ENCODE measurements at regions not wholly inside any gene's neighbourhood (a gene's known extent, or its start where the extent isn't known, plus 50 kb on each side); places are given as distances from the start of the nearest gene placed in this dataset.

- peaks cover 4% of the 10 kb centered on the region; the same call in 1 of the 2 replicates for H3K36me3 Mint-ChIP-seq
- peaks cover 13% of the 10 kb centered on the region for H3K9me3 Mint-ChIP-seq
- no peaks in the 10 kb centered on the region for H3K27me3 Mint-ChIP-seq (ENCODE audit: low read depth)
- H3K4me3 Mint-ChIP-seq: no peak overlapping the region
- ChIA-PET CTCF (no interaction called here), POLR2A (no interaction called here)
- H3K4me1 Mint-ChIP-seq: peaks cover 11% of the 10 kb centered on the region
- DNase-seq (ENCODE audit: low spot score) (no peak), ATAC-seq (no peak)
- TF ChIP-seq NR2C2 (CRISPR knock-in tag; IDR thresholded peaks at IDR 0.05) (no peak), IRF2 (CRISPR knock-in tag; IDR thresholded peaks at IDR 0.05; ENCODE audit: borderline replicate concordance, low read depth) (no peak), HMGA2 (CRISPR knock-in tag; IDR thresholded peaks at IDR 0.05) (no peak), ZNF317 (CRISPR knock-in tag; IDR thresholded peaks at IDR 0.05; ENCODE audit: borderline replicate concordance, low read depth) (no peak), ZNF671 (CRISPR knock-in tag; IDR thresholded peaks at IDR 0.05) (no peak), NR3C1 (CRISPR knock-in tag; conservative IDR thresholded peaks at IDR 0.05; ENCODE audit: low read depth) (no peak), ZNF425 (CRISPR knock-in tag; conservative IDR thresholded peaks at IDR 0.05) (no peak), PRRX2 (CRISPR knock-in tag; IDR thresholded peaks at IDR 0.05) (no peak), ATF1 (CRISPR knock-in tag; IDR thresholded peaks at IDR 0.05) (no peak), JAZF1 (CRISPR knock-in tag; IDR thresholded peaks at IDR 0.05) (no peak), CREM (CRISPR knock-in tag; IDR thresholded peaks at IDR 0.05) (no peak), TP53 (CRISPR knock-in tag; IDR thresholded peaks at IDR 0.05) (no peak), NFYB (CRISPR knock-in tag; conservative IDR thresholded peaks at IDR 0.05; ENCODE audit: low read depth) (no peak), ATF3 (CRISPR knock-in tag; conservative IDR thresholded peaks at IDR 0.05) (no peak), AFF4 (CRISPR knock-in tag; IDR thresholded peaks at IDR 0.05; ENCODE audit: borderline replicate concordance) (no peak)
- TF ChIP-seq, protein P1, sequence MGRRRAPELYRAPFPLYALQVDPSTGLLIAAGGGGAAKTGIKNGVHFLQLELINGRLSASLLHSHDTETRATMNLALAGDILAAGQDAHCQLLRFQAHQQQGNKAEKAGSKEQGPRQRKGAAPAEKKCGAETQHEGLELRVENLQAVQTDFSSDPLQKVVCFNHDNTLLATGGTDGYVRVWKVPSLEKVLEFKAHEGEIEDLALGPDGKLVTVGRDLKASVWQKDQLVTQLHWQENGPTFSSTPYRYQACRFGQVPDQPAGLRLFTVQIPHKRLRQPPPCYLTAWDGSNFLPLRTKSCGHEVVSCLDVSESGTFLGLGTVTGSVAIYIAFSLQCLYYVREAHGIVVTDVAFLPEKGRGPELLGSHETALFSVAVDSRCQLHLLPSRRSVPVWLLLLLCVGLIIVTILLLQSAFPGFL (CRISPR knock-in tag; IDR thresholded peaks at IDR 0.05; ENCODE audit: borderline replicate concordance): no peak
- TF ChIP-seq, protein P2, sequence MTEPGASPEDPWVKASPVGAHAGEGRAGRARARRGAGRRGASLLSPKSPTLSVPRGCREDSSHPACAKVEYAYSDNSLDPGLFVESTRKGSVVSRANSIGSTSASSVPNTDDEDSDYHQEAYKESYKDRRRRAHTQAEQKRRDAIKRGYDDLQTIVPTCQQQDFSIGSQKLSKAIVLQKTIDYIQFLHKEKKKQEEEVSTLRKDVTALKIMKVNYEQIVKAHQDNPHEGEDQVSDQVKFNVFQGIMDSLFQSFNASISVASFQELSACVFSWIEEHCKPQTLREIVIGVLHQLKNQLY (CRISPR knock-in tag; IDR thresholded peaks at IDR 0.05): no peak
- TF ChIP-seq, protein P3, sequence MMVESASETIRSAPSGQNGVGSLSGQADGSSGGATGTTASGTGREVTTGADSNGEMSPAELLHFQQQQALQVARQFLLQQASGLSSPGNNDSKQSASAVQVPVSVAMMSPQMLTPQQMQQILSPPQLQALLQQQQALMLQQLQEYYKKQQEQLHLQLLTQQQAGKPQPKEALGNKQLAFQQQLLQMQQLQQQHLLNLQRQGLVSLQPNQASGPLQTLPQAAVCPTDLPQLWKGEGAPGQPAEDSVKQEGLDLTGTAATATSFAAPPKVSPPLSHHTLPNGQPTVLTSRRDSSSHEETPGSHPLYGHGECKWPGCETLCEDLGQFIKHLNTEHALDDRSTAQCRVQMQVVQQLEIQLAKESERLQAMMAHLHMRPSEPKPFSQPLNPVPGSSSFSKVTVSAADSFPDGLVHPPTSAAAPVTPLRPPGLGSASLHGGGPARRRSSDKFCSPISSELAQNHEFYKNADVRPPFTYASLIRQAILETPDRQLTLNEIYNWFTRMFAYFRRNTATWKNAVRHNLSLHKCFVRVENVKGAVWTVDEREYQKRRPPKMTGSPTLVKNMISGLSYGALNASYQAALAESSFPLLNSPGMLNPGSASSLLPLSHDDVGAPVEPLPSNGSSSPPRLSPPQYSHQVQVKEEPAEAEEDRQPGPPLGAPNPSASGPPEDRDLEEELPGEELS (CRISPR knock-in tag; IDR thresholded peaks at IDR 0.05): no peak
- no peak overlapping the region for H3K27ac Mint-ChIP-seq
Measured at GRCh38 chr13:73603646-73604045, 530.6 kb downstream of the KLF12 start.

Measured in WTC11 (cell line).